Natural killer cell (primary cell): ENCODE measurements at regions not wholly inside any gene's neighbourhood (a gene's known extent, or its start where the extent isn't known, plus 50 kb on each side); places are given as distances from the start of the nearest gene placed in this dataset.
A peak's percentile ranks its signal among the peaks of the same experiment; 100 is the strongest.

Source experiments
- ATAC-seq, 3 donors: fragments of 150-1000 bp in 2 of 3; fragments of 200-7000 bp in 1 of 3; cut with Tn5 transposase; 1 replicate in 1 of 3; 2 replicates in 2 of 3; pipeline ENCODE4 v1.10.0; 2021; ENCODE audit warnings: mild to moderate bottlenecking in 2 of 3, moderate library complexity in 2 of 3
- DNase-seq, 2 donors: peaks; one replicate each; pipeline versions ENCODE4 v3.0.0 to v3.0.0-alpha.2; 2013 to 2021; ENCODE audit warnings: mixed read lengths in 1 of 2
- H3K27ac ChIP-seq: one replicate; pipeline ENCODE4 v1.5.1; 2013; ENCODE audit warnings: mild to moderate bottlenecking, low read length
- H3K27me3 ChIP-seq: one replicate; pipeline ENCODE4 v1.6.1; 2013; ENCODE audit warnings: low read length; ENCODE audit not compliant: control insufficient read depth, insufficient read depth
- H3K36me3 ChIP-seq: one replicate; pipeline ENCODE4 v1.6.1; 2013; ENCODE audit warnings: low read length; ENCODE audit not compliant: control insufficient read depth, insufficient read depth
- H3K4me1 ChIP-seq: one replicate; pipeline ENCODE4 v1.6.1; 2013; ENCODE audit warnings: low read length; ENCODE audit not compliant: control insufficient read depth, insufficient read depth
- H3K4me3 ChIP-seq: one replicate; pipeline ENCODE4 v1.5.1; 2013; ENCODE audit warnings: low read length
- H3K9me3 ChIP-seq: one replicate; pipeline ENCODE4 v1.6.1; 2013; ENCODE audit warnings: low read length; ENCODE audit not compliant: control insufficient read depth, insufficient read depth
- H3K27ac Mint-ChIP-seq, 2 donors: one replicate each; pipeline ENCODE4 v1.8.0; 2022; ENCODE audit warnings: mild to moderate bottlenecking in 2 of 2, mixed read lengths in 2 of 2, moderate library complexity in 1 of 2
- H3K27me3 Mint-ChIP-seq, 2 donors: one replicate each; pipeline ENCODE4 v1.8.0; 2022; ENCODE audit warnings: low read depth in 2 of 2, mixed read lengths in 2 of 2
- H3K36me3 Mint-ChIP-seq: one replicate; pipeline ENCODE4 v1.8.0; 2022; ENCODE audit warnings: mixed read lengths
- H3K4me1 Mint-ChIP-seq, 2 donors: one replicate each; pipeline ENCODE4 v1.8.0; 2022; ENCODE audit warnings: mixed read lengths in 2 of 2
- H3K4me3 Mint-ChIP-seq: one replicate; pipeline ENCODE4 v1.8.0; 2022; ENCODE audit warnings: mild to moderate bottlenecking, moderate library complexity, mixed read lengths
- H3K9me3 Mint-ChIP-seq, 2 donors: one replicate each; pipeline ENCODE4 v1.8.0; 2022; ENCODE audit warnings: mixed read lengths in 2 of 2
- CTCF ChIP-seq: fragments of 200-600 bp; IDR thresholded peaks from one replicate; pipeline ENCODE4 v1.8.0; 2022; ENCODE audit warnings: antibody characterized with exemption
- WGBS: methylation state at CpG from one replicate; pipeline ENCODE4 v1.1.7; 2013; ENCODE audit warnings: missing lambda C conversion rate; ENCODE audit not compliant: insufficient coverage; 5-methylcytosine and 5-hydroxymethylcytosine counted together
- intact Hi-C: fragments of 100-400 bp; cut with micrococcal nuclease; formaldehyde crosslinking; loops from one replicate; pipeline ENCODE4 v1.14.2; 2022

- no peaks in the 10 kb centered on the region for H3K36me3 ChIP-seq
- Mint-ChIP-seq H3K36me3 (no peaks in the 10 kb centered on the region), H3K9me3 (no peaks in the 10 kb centered on the region), H3K4me1 (peaks cover 33 to 46% of the 10 kb centered on the region in 2 donors), H3K27me3 (peaks cover 0 to 21% of the 10 kb centered on the region in 2 donors), H3K27ac (peak overlapping the region in 1 of 2 donors; percentile 11), H3K4me3 (no peak overlapping the region)
- TF ChIP-seq CTCF, result no peak
- 69% methylated on average over 12 of the region's 12 CpGs for WGBS
- ATAC-seq (peak in 1 of 3 donors; percentile 38), DNase-seq (no peak)
- H3K9me3 ChIP-seq, result no peaks in the 10 kb centered on the region
- H3K4me3 ChIP-seq, result no peak overlapping the region
- H3K27me3 ChIP-seq, result no peaks in the 10 kb centered on the region
- intact Hi-C loops, result no loop called here
- H3K4me1 ChIP-seq, result peaks cover 15% of the 10 kb centered on the region
- H3K27ac ChIP-seq, result no peak overlapping the region
These were observed 296.5 kb upstream of the PITRM1 start for GRCh38 chr10:3468919-3469638.

GRCh38 chr10:3467052-3467951, 294.7 kb upstream of the PITRM1 start:
- no peak overlapping the region for H3K4me3 Mint-ChIP-seq
- H3K27me3 Mint-ChIP-seq, result peaks cover 0 to 21% of the 10 kb centered on the region in 2 donors
- no peak for ATAC-seq
- 71% methylated on average over 22 of the region's 23 CpGs for WGBS
- no peaks in the 10 kb centered on the region for H3K36me3 Mint-ChIP-seq
- Histone ChIP-seq H3K36me3 (no peaks in the 10 kb centered on the region), H3K4me1 (peaks cover 7% of the 10 kb centered on the region), H3K9me3 (no peaks in the 10 kb centered on the region), H3K4me3 (no peak overlapping the region), H3K27ac (no peak overlapping the region), H3K27me3 (no peaks in the 10 kb centered on the region)
- no peak for DNase-seq
- peaks cover 25 to 29% of the 10 kb centered on the region in 2 donors for H3K4me1 Mint-ChIP-seq
- TF ChIP-seq CTCF, result no peak
- H3K27ac Mint-ChIP-seq, result no peak overlapping the region
- intact Hi-C loops, result no loop called here
- no peaks in the 10 kb centered on the region for H3K9me3 Mint-ChIP-seq

- Histone ChIP-seq H3K4me3 (no peak overlapping the region), H3K27me3 (no peaks in the 10 kb centered on the region), H3K36me3 (no peaks in the 10 kb centered on the region), H3K27ac (no peak overlapping the region), H3K9me3 (no peaks in the 10 kb centered on the region), H3K4me1 (no peaks in the 10 kb centered on the region)
- ATAC-seq (no peak), DNase-seq (no peak)
- H3K27ac Mint-ChIP-seq, result no peak overlapping the region
- no peaks in the 10 kb centered on the region for H3K9me3 Mint-ChIP-seq
- H3K4me3 Mint-ChIP-seq, result no peak overlapping the region
- intact Hi-C loops, result no loop called here
- H3K36me3 Mint-ChIP-seq, result no peaks in the 10 kb centered on the region
- 80% methylated on average over 11 of the region's 11 CpGs for WGBS
- H3K27me3 Mint-ChIP-seq, result peaks cover 0 to 20% of the 10 kb centered on the region in 2 donors
- no peak for TF ChIP-seq CTCF
- peaks cover 16 to 22% of the 10 kb centered on the region in 2 donors for H3K4me1 Mint-ChIP-seq
These were observed 292.9 kb upstream of the PITRM1 start for GRCh38 chr10:3465406-3465891.
